Ecto neural progenitor cell (in vitro differentiated cells): ENCODE measurements at regions not wholly inside any gene's neighbourhood (a gene's known extent, or its start where the extent isn't known, plus 50 kb on each side); places are given as distances from the start of the nearest gene placed in this dataset.

Experiments used
- DNase-seq: peaks from one replicate; pipeline ENCODE4 v3.0.0-alpha.2; 2018; ENCODE audit warnings: low spot score

DNA sequence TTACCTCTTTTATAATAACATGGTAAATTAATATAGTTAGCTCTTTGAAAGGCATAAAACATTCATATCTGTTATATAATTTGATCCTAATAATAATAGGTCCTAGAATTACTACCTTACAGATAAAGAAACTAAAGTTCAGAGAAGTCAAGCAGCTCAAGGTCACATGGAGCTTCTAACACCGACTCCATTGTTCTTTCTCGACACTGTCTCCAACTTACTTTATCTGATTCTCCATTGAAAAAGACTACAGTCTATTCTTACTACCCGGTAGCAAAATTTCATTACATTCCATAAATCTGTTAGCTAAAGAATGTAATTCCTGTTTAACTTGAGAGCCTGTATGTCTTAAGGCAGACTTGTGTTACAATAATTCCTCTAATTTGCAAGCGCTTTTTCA, 96.3 kb upstream of the TMEM161B start:
- DNase-seq = no peak

DNA sequence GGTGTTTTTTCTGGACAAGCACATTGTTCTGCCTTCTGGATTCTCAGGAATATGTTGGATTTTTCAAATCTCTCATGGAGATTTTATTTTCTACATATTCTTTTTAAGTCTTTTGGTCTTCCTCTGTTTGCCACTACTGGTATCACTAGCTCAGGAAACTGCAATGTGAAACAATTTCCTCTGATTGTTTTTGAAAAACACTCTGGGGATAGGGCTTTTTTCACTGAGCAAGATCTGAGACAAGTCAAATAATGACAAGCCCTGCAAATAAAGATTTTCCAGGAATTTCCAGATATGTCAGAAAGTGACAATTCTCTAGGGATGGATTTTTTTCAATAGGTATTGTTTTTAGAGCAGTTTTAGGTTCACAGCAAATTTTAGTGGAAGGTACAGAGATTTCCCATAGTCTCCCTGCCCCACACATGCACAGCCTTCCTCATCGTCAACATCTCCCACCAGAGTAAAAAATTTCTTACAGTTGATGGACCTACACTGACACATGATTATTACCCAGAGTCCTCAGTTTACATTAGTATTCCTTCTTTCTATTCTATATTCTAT, 86.9 kb upstream of the TMEM161B start:
- DNase-seq = no peak

DNA sequence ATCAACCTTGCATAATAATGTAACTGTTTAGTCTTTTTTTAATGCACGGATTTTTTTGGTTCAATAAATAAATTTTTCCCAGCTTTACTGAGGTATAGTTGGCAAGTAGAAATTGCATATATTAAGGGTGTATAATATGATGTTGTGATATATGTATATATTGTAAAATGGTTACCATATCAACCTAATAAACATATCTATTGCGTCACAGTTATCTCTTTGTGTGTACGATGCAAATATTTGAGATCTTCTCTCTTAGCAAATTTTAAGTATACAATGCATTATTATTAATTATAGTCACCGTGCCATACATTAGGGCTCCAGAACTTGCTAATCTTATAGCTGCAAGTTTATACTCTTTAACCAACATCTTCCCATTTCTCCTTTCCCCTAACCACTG, 57.2 kb upstream of the TMEM161B start:
- DNase-seq = no peak

DNA sequence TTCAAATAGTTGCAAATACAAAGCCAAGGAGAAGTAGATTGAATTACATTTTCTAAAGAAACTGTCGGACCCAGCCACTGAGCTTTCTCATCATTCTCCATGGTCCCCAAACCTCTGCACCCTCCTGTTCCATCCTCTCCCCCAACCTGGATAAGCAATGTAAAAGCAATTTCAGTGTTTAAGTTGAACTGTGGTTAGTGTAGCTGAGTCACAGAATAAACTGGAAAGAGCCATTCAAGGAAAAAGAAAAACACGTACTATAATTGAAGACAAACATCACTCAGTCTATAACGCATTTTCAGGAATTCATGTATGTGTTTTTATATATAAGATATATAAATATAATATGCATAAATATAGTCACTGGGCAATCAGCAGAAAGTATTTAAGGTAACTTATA, 54.1 kb upstream of the TMEM161B start:
- no peak for DNase-seq
